ENCODE measurements at regions not wholly inside any gene's neighbourhood (a gene's known extent, or its start where the extent isn't known, plus 50 kb on each side); places are given as distances from the start of the nearest gene placed in this dataset.

- TF ChIP-seq ZNF281 (CRISPR knock-in tag; IDR thresholded peaks at IDR 0.05; ENCODE audit: borderline replicate concordance) (no peak), ZFP91 (CRISPR knock-in tag; IDR thresholded peaks at IDR 0.05; ENCODE audit: borderline replicate concordance) (no peak), CTCF (CRISPR knock-in tag; IDR thresholded peaks at IDR 0.05) (no peak), SPEN (CRISPR knock-in tag; IDR thresholded peaks at IDR 0.05; ENCODE audit: low read depth) (no peak), ETV6 (CRISPR knock-in tag; conservative IDR thresholded peaks at IDR 0.05) (no peak), ZNF546 (CRISPR knock-in tag; conservative IDR thresholded peaks at IDR 0.05) (no peak), RBM22 (optimal IDR thresholded peaks at IDR 0.05; ENCODE audit: low read length) (no peak)
Measured at GRCh38 chr1:143718524-143718923, 253.3 kb downstream of the FAM72C start.
